ENCODE measurements at regions not wholly inside any gene's neighbourhood (a gene's known extent, or its start where the extent isn't known, plus 50 kb on each side); places are given as distances from the start of the nearest gene placed in this dataset.

DNA sequence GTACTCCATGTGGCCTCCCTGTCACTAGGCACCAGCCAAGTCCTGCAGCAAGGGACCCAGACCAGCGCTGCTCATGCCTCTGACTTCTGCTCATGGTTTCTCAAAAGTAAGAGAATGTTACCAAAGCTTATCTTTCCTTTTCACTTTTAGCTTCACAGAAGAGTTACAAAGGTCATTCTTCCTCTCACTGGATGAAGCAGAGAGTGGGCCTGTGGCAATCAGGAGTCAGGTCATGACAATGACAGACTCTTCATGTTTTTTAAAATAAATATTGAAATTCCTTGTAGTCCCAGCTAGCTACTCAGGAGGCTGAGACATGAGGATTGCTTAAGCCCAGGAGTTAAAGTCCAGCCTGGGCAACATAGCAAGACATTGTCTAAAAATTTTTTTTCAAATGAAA lies 126.1 kb downstream of the OSR1 start:
- Histone ChIP-seq H3K4me1 (no peaks in the 10 kb centered on the region), H3K9me3 (no peaks in the 10 kb centered on the region), H3K4me3 (no peak overlapping the region), H3K27ac (no peak overlapping the region), H3K36me3 (no peaks in the 10 kb centered on the region), H3K27me3 (no peaks in the 10 kb centered on the region)
- WGBS, 2 donors (ENCODE audit: low coverage in 1 of 2): 96% methylated on average over 1 of the region's 1 CpG; no CpG with 5 or more reads in 1 of the 2 donors
- in situ Hi-C loops (cut with MboI; ENCODE audit: low pct_ligation_motif_present in 1 of 4, low pct_unique_long_range_greater_than_20kb in 1 of 4, low sequenced_read_pairs in 3 of 4) (no loop called here), intact Hi-C loops (cut with DNase I; ENCODE audit: low total_unique reads) (no loop called here)
- no peak for DNase-seq
- no peak for TF ChIP-seq EP300 (IDR thresholded peaks at IDR 0.05; ENCODE audit: low read depth)
- no peak for TF ChIP-seq POLR2A (IDR thresholded peaks at IDR 0.05)
- TF ChIP-seq POLR2AphosphoS5 (IDR thresholded peaks at IDR 0.05): no peak
- TF ChIP-seq, protein P1, sequence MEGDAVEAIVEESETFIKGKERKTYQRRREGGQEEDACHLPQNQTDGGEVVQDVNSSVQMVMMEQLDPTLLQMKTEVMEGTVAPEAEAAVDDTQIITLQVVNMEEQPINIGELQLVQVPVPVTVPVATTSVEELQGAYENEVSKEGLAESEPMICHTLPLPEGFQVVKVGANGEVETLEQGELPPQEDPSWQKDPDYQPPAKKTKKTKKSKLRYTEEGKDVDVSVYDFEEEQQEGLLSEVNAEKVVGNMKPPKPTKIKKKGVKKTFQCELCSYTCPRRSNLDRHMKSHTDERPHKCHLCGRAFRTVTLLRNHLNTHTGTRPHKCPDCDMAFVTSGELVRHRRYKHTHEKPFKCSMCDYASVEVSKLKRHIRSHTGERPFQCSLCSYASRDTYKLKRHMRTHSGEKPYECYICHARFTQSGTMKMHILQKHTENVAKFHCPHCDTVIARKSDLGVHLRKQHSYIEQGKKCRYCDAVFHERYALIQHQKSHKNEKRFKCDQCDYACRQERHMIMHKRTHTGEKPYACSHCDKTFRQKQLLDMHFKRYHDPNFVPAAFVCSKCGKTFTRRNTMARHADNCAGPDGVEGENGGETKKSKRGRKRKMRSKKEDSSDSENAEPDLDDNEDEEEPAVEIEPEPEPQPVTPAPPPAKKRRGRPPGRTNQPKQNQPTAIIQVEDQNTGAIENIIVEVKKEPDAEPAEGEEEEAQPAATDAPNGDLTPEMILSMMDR (IDR thresholded peaks at IDR 0.05): no peak

- TF ChIP-seq EP300 (IDR thresholded peaks at IDR 0.05; ENCODE audit: low read depth) (no peak), POLR2A (IDR thresholded peaks at IDR 0.05) (no peak), POLR2AphosphoS5 (IDR thresholded peaks at IDR 0.05) (no peak)
- TF ChIP-seq, protein P1 (IDR thresholded peaks at IDR 0.05): no peak
- intact Hi-C loops (cut with DNase I; ENCODE audit: low total_unique reads) (no loop called here), in situ Hi-C loops (cut with MboI; ENCODE audit: low pct_ligation_motif_present in 1 of 4, low pct_unique_long_range_greater_than_20kb in 1 of 4, low sequenced_read_pairs in 3 of 4) (no loop called here)
- Histone ChIP-seq H3K27ac (no peak overlapping the region), H3K27me3 (no peaks in the 10 kb centered on the region), H3K4me3 (no peak overlapping the region), H3K9me3 (no peaks in the 10 kb centered on the region), H3K4me1 (no peaks in the 10 kb centered on the region), H3K36me3 (no peaks in the 10 kb centered on the region)
- no peak for DNase-seq
- WGBS, 2 donors (ENCODE audit: low coverage in 1 of 2): 91 to 100% methylated on average over 2 of the region's 2 CpGs
Measured at GRCh38 chr2:19231625-19232024, 126.8 kb downstream of the OSR1 start.

- Histone ChIP-seq H3K9me3 (no peaks in the 10 kb centered on the region), H3K4me1 (no peaks in the 10 kb centered on the region), H3K27me3 (no peaks in the 10 kb centered on the region), H3K36me3 (no peaks in the 10 kb centered on the region), H3K27ac (no peak overlapping the region), H3K4me3 (no peak overlapping the region)
- in situ Hi-C loops (cut with MboI; ENCODE audit: low pct_ligation_motif_present in 1 of 4, low pct_unique_long_range_greater_than_20kb in 1 of 4, low sequenced_read_pairs in 3 of 4): no loop called here
- intact Hi-C loops (cut with DNase I; ENCODE audit: low total_unique reads): no loop called here
- TF ChIP-seq EP300 (IDR thresholded peaks at IDR 0.05; ENCODE audit: low read depth) (no peak), POLR2A (IDR thresholded peaks at IDR 0.05) (no peak), POLR2AphosphoS5 (IDR thresholded peaks at IDR 0.05) (no peak)
- TF ChIP-seq, protein P1 (IDR thresholded peaks at IDR 0.05): no peak
- 67 to 68% methylated on average over 1 to 2 of the region's 2 CpGs for WGBS, 2 donors (ENCODE audit: low coverage in 1 of 2)
- no peak for DNase-seq
Measured at GRCh38 chr2:19230626-19231025, 127.8 kb downstream of the OSR1 start.

DNA sequence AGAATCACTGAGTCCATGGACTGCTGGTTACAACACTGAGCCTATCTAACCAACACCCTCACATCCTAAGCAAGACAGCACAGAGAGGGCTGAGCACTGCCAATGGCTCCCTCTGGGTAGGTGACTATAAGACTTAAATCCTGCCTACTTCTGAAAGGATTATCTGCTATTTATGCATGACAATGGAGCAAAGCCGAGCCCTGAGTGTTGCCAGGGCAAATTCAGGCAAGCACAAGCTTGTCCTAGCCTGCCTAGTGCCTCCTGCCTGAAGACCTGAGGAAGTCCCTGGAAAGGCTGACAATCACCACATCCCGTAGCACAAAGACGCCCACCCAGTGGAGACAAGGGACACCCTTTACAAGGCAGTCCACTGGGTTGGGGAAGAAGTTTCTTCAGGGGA lies 129.7 kb downstream of the OSR1 start:
- WGBS, 2 donors (ENCODE audit: low coverage in 1 of 2): 86% methylated on average over 3 of the region's 3 CpGs; no CpG with 5 or more reads in 1 of the 2 donors
- no peak overlapping the region for H3K4me3 ChIP-seq
- no peaks in the 10 kb centered on the region for H3K4me1 ChIP-seq
- in situ Hi-C loops (cut with MboI; ENCODE audit: low pct_ligation_motif_present in 1 of 4, low pct_unique_long_range_greater_than_20kb in 1 of 4, low sequenced_read_pairs in 3 of 4) (no loop called here), intact Hi-C loops (cut with DNase I; ENCODE audit: low total_unique reads) (no loop called here)
- no peaks in the 10 kb centered on the region for H3K27me3 ChIP-seq
- H3K9me3 ChIP-seq: no peaks in the 10 kb centered on the region
- no peak for TF ChIP-seq POLR2A (IDR thresholded peaks at IDR 0.05)
- TF ChIP-seq, protein P1 (IDR thresholded peaks at IDR 0.05): no peak
- TF ChIP-seq POLR2AphosphoS5 (IDR thresholded peaks at IDR 0.05): no peak
- TF ChIP-seq EP300 (IDR thresholded peaks at IDR 0.05; ENCODE audit: low read depth): no peak
- no peak for DNase-seq
- no peak overlapping the region for H3K27ac ChIP-seq
- no peaks in the 10 kb centered on the region for H3K36me3 ChIP-seq
